HG02852 (cell line): ENCODE measurements at regions not wholly inside any gene's neighbourhood (a gene's known extent, or its start where the extent isn't known, plus 50 kb on each side); places are given as distances from the start of the nearest gene placed in this dataset.
A peak's percentile ranks its signal among the peaks of the same experiment; 100 is the strongest.

Source experiments
- ATAC-seq: cut with Tn5 transposase; IDR thresholded peaks from one replicate; pipeline ENCODE4 v1.9.1; 2021; ENCODE audit warnings: mild to moderate bottlenecking, moderate library complexity; ENCODE audit not compliant: unreplicated experiment

- ATAC-seq, result no peak
Observed at GRCh38 chr16:79337906-79338305, 262.6 kb downstream of the MAF start.

GRCh38 chr16:79336437-79337229 is 263.9 kb downstream of the MAF start:
- ATAC-seq, result no peak

- ATAC-seq, result no peak
Observed at GRCh38 chr16:79334127-79334526, 266.4 kb downstream of the MAF start.

GRCh38 chr16:79331066-79331465 is 269.5 kb downstream of the MAF start:
- ATAC-seq, result no peak

GRCh38 chr16:79329967-79330366 is 270.6 kb downstream of the MAF start:
- ATAC-seq, result no peak

GRCh38 chr16:79329166-79329521 is 271.4 kb downstream of the MAF start:
- no peak for ATAC-seq

GRCh38 chr16:79328402-79329165 is 272.0 kb downstream of the MAF start:
- ATAC-seq, result no peak

GRCh38 chr16:79327836-79328235 is 272.7 kb downstream of the MAF start:
- ATAC-seq, result no peak

- no peak for ATAC-seq
Observed at GRCh38 chr16:79326549-79326948, 274.0 kb downstream of the MAF start.

- no peak for ATAC-seq
Observed at GRCh38 chr16:79325226-79325945, 275.2 kb downstream of the MAF start.

GRCh38 chr16:79320956-79321355 is 279.6 kb downstream of the MAF start:
- ATAC-seq, result no peak

- ATAC-seq, result no peak
Observed at GRCh38 chr16:79318143-79318899, 282.2 kb downstream of the MAF start.

- no peak for ATAC-seq
Observed at GRCh38 chr16:79317521-79317920, 283.0 kb downstream of the MAF start.

- ATAC-seq, result no peak
Observed at GRCh38 chr16:79317026-79317425, 283.5 kb downstream of the MAF start.

GRCh38 chr16:79316004-79316458 is 284.5 kb downstream of the MAF start:
- peak; percentile 91 for ATAC-seq

GRCh38 chr16:79312502-79312901 is 288.0 kb downstream of the MAF start:
- ATAC-seq, result no peak

- no peak for ATAC-seq
Observed at GRCh38 chr16:79310710-79311109, 289.8 kb downstream of the MAF start.

GRCh38 chr16:79309606-79310005 is 290.9 kb downstream of the MAF start:
- ATAC-seq, result no peak

- no peak for ATAC-seq
Observed at GRCh38 chr16:79307214-79307613, 293.3 kb downstream of the MAF start.

- no peak for ATAC-seq
Observed at GRCh38 chr16:79305074-79305473, 295.5 kb downstream of the MAF start.

GRCh38 chr16:79303959-79304387 is 296.6 kb downstream of the MAF start:
- ATAC-seq, result no peak
